H9 (cell line): ENCODE measurements at regions not wholly inside any gene's neighbourhood (a gene's known extent, or its start where the extent isn't known, plus 50 kb on each side); places are given as distances from the start of the nearest gene placed in this dataset.

ENCODE experiments used
- DNase-seq: peaks from one replicate; pipeline ENCODE4 v3.0.0-alpha.2; 2017
- H2AFZ ChIP-seq: one replicate; pipeline ENCODE4 v1.6.1; 2013; ENCODE audit warnings: mild to moderate bottlenecking, low read length, control low read depth, moderate library complexity
- H2AK5ac ChIP-seq: 2 replicates; pipeline ENCODE4 v1.6.1; 2013; ENCODE audit warnings: low read length, control low read depth, mixed read lengths; ENCODE audit not compliant: insufficient read length
- H2BK120ac ChIP-seq: one replicate; pipeline ENCODE4 v1.6.1; 2013; ENCODE audit warnings: low read depth, mild to moderate bottlenecking, low read length, control low read depth, inconsistent platforms; ENCODE audit not compliant: poor library complexity, severe bottlenecking
- H2BK12ac ChIP-seq: 2 replicates; pipeline ENCODE4 v1.6.1; 2013; ENCODE audit warnings: low read length, control low read depth, mixed read lengths, low read depth; ENCODE audit not compliant: insufficient read length
- H2BK15ac ChIP-seq: 2 replicates; pipeline ENCODE4 v1.6.1; 2013; ENCODE audit warnings: low read depth, low read length, control low read depth
- H2BK20ac ChIP-seq: one replicate; pipeline ENCODE4 v1.6.1; 2013; ENCODE audit warnings: low read depth, mild to moderate bottlenecking, low read length, control low read depth, inconsistent platforms; ENCODE audit not compliant: poor library complexity, severe bottlenecking
- H2BK5ac ChIP-seq: 2 replicates; pipeline ENCODE4 v1.6.1; 2013; ENCODE audit warnings: low read length, control low read depth, mixed read lengths; ENCODE audit not compliant: insufficient read length
- H3K14ac ChIP-seq: 2 replicates; pipeline ENCODE4 v1.6.1; 2013; ENCODE audit warnings: low read length, control low read depth; ENCODE audit not compliant: insufficient read depth
- H3K18ac ChIP-seq: 2 replicates; pipeline ENCODE4 v1.6.1; 2013; ENCODE audit warnings: low read depth, mild to moderate bottlenecking, mixed read lengths, low read length, control low read depth; ENCODE audit not compliant: insufficient read length
- H3K23ac ChIP-seq: 2 replicates; pipeline ENCODE4 v1.6.1; 2013; ENCODE audit warnings: low read length, control low read depth, mixed read lengths, low read depth; ENCODE audit not compliant: insufficient read length
- H3K23me2 ChIP-seq: 2 replicates; pipeline ENCODE4 v1.6.1; 2013; ENCODE audit warnings: low read depth, mild to moderate bottlenecking, mixed read lengths, low read length, control low read depth; ENCODE audit not compliant: insufficient read length, poor library complexity, severe bottlenecking
- H3K27ac ChIP-seq: 2 replicates; pipeline ENCODE4 v1.5.1; 2013; ENCODE audit warnings: low read length, control low read depth, mixed read lengths, low read depth; ENCODE audit not compliant: insufficient read length
- H3K27me3 ChIP-seq: 2 replicates; pipeline ENCODE4 v1.6.1; 2013; ENCODE audit warnings: low read length, control low read depth, inconsistent platforms; ENCODE audit not compliant: insufficient read depth
- H3K4ac ChIP-seq: 2 replicates; pipeline ENCODE4 v1.6.1; 2013; ENCODE audit warnings: low read depth, mild to moderate bottlenecking, control low read depth, inconsistent platforms, low read length, moderate library complexity
- H3K4me1 ChIP-seq: 2 replicates; pipeline ENCODE4 v1.6.1; 2013; ENCODE audit warnings: low read length, control low read depth, inconsistent platforms; ENCODE audit not compliant: insufficient read depth
- H3K4me2 ChIP-seq: 2 replicates; pipeline ENCODE4 v1.6.1; 2013; ENCODE audit warnings: low read length, control low read depth, mixed read lengths; ENCODE audit not compliant: insufficient read length, insufficient read depth
- H3K56ac ChIP-seq: 2 replicates; pipeline ENCODE4 v1.6.1; 2013; ENCODE audit warnings: low read depth, mild to moderate bottlenecking, mixed read lengths, low read length, control low read depth; ENCODE audit not compliant: insufficient read length
- H3K79me1 ChIP-seq: 2 replicates; pipeline ENCODE4 v1.6.1; 2013; ENCODE audit warnings: low read depth, mild to moderate bottlenecking, moderate library complexity, low read length, control low read depth, inconsistent platforms; ENCODE audit not compliant: insufficient read depth, poor library complexity, severe bottlenecking
- H3K79me2 ChIP-seq: 2 replicates; pipeline ENCODE4 v1.6.1; 2013; ENCODE audit warnings: low read length, control low read depth, inconsistent platforms; ENCODE audit not compliant: insufficient read depth
- H3K9ac ChIP-seq: 2 replicates; pipeline ENCODE4 v1.6.1; 2013; ENCODE audit warnings: low read length, control low read depth, mixed read lengths; ENCODE audit not compliant: insufficient read length; ENCODE audit errors: extremely low read depth
- H3K9me3 ChIP-seq: one replicate; pipeline ENCODE4 v1.6.1; 2013; ENCODE audit warnings: low read depth, low read length, inconsistent platforms; ENCODE audit not compliant: control insufficient read depth
- H3T11ph ChIP-seq: one replicate; pipeline ENCODE4 v1.6.1; 2013; ENCODE audit warnings: mild to moderate bottlenecking, low read length, control low read depth, inconsistent platforms
- H4K20me1 ChIP-seq: one replicate; pipeline ENCODE4 v1.6.1; 2013; ENCODE audit not compliant: control insufficient read depth, insufficient read length, insufficient read depth
- H4K5ac ChIP-seq: 2 replicates; pipeline ENCODE4 v1.6.1; 2013; ENCODE audit warnings: low read depth, mild to moderate bottlenecking, mixed read lengths, low read length, control low read depth; ENCODE audit not compliant: insufficient read length
- H4K8ac ChIP-seq: replicated peaks from 2 replicates; pipeline ENCODE4 v1.6.1; 2013; ENCODE audit warnings: low read length, control low read depth, mixed read lengths, low read depth; ENCODE audit not compliant: insufficient read length
- H4K91ac ChIP-seq: 2 replicates; pipeline ENCODE4 v1.6.1; 2013; ENCODE audit warnings: low read depth, mild to moderate bottlenecking, moderate library complexity, mixed read lengths, low read length, control low read depth; ENCODE audit not compliant: insufficient read length
- H3K27ac Mint-ChIP-seq, 3 experiments: 2 replicates in 2 of 3; 3 replicates in 1 of 3; pipeline ENCODE4 v1.8.0; 2020 to 2021; ENCODE audit warnings: mixed read lengths in 3 of 3, mild to moderate bottlenecking in 1 of 3, moderate library complexity in 1 of 3
- H3K27me3 Mint-ChIP-seq: 2 replicates; pipeline ENCODE4 v1.8.0; 2021; ENCODE audit warnings: low read depth, mild to moderate bottlenecking, moderate library complexity, mixed read lengths
- H3K36me3 Mint-ChIP-seq, 3 experiments: 2 replicates in 2 of 3; 3 replicates in 1 of 3; pipeline ENCODE4 v1.8.0; 2020 to 2021; ENCODE audit warnings: low read depth in 3 of 3, mixed read lengths in 3 of 3; ENCODE audit not compliant: insufficient read depth in 1 of 3
- H3K4me1 Mint-ChIP-seq, 2 experiments: 2 replicates each; pipeline ENCODE4 v1.8.0; 2020; ENCODE audit warnings: mixed read lengths in 2 of 2
- H3K4me3 Mint-ChIP-seq, 2 experiments: 2 replicates in 1 of 2; 3 replicates in 1 of 2; pipeline ENCODE4 v1.8.0; 2020 to 2021; ENCODE audit warnings: mild to moderate bottlenecking in 2 of 2, mixed read lengths in 2 of 2, moderate library complexity in 1 of 2
- H3K9me3 Mint-ChIP-seq, 2 experiments: 2 replicates in 1 of 2; 3 replicates in 1 of 2; pipeline ENCODE4 v1.8.0; 2020; ENCODE audit warnings: mild to moderate bottlenecking in 2 of 2, mixed read lengths in 2 of 2, moderate library complexity in 1 of 2
- WGBS: extraction: QIAGEN DNeasy Blood & Tissue Kit; methylation state at CpG from one replicate; pipeline ENCODE4 v1.1.7; 2013; ENCODE audit warnings: missing lambda C conversion rate, low lambda C conversion rate, mixed read lengths; ENCODE audit not compliant: insufficient read length; ENCODE audit errors: extremely low coverage; 5-methylcytosine and 5-hydroxymethylcytosine counted together
- TF ChIP-seq, protein P1 (sequence below): fragments of 200-600 bp; sonication (generic); conservative IDR thresholded peaks from 3 replicates; pipeline ENCODE4 v1.8.0; 2021; ENCODE audit warnings: antibody characterized with exemption, mild to moderate bottlenecking

DNA sequence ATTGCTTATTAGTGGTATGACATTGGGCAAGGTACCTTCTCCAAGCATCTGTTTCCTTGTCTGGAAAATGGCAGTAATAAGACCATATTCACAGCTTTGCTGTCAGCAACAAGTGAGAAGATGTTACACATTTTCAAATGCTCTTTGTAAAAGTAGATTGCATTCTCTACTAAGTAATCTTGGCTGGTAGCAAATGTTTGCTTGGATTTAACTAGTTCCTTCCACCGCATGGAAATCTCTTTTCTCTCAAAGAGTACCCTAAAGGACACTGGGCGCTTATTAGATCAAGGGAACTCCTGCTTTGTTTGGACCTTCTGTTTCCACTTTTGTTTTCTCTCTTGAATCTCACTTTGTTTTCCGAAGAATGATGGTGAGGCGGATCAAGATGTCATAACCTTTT, 185.2 kb upstream of the BMPER start:
- TF ChIP-seq, protein P1, sequence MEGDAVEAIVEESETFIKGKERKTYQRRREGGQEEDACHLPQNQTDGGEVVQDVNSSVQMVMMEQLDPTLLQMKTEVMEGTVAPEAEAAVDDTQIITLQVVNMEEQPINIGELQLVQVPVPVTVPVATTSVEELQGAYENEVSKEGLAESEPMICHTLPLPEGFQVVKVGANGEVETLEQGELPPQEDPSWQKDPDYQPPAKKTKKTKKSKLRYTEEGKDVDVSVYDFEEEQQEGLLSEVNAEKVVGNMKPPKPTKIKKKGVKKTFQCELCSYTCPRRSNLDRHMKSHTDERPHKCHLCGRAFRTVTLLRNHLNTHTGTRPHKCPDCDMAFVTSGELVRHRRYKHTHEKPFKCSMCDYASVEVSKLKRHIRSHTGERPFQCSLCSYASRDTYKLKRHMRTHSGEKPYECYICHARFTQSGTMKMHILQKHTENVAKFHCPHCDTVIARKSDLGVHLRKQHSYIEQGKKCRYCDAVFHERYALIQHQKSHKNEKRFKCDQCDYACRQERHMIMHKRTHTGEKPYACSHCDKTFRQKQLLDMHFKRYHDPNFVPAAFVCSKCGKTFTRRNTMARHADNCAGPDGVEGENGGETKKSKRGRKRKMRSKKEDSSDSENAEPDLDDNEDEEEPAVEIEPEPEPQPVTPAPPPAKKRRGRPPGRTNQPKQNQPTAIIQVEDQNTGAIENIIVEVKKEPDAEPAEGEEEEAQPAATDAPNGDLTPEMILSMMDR, result no peak
- no CpG with 5 or more reads among the region's 4 CpGs for WGBS

More for the DNA sequence above, 185.2 kb upstream of the BMPER start:
- no peaks in the 10 kb centered on the region for H3K79me2 ChIP-seq
- no peak overlapping the region for H3K56ac ChIP-seq
- no peaks in the 10 kb centered on the region for H3K23me2 ChIP-seq
- H3K4me1 ChIP-seq, result no peaks in the 10 kb centered on the region
- no peak overlapping the region for H4K91ac ChIP-seq
- H2BK120ac ChIP-seq, result no peak overlapping the region
- H3K4me2 ChIP-seq, result no peak overlapping the region
- H3K36me3 Mint-ChIP-seq, result no peaks in the 10 kb centered on the region
- H3K9me3 ChIP-seq, result no peaks in the 10 kb centered on the region
- H3K27ac ChIP-seq, result no peak overlapping the region
- H3K27me3 ChIP-seq, result no peaks in the 10 kb centered on the region
- H2AK5ac ChIP-seq, result no peak overlapping the region
- H4K5ac ChIP-seq, result no peak overlapping the region
- no peaks in the 10 kb centered on the region for H4K20me1 ChIP-seq
- no peak overlapping the region for H2BK12ac ChIP-seq
- H3K27me3 Mint-ChIP-seq, result peaks cover 6% of the 10 kb centered on the region
- no peak overlapping the region for H3K4me3 Mint-ChIP-seq
- no peak overlapping the region for H3K4ac ChIP-seq
- H2BK15ac ChIP-seq, result no peak overlapping the region
- no peak overlapping the region for H3K18ac ChIP-seq
- H3K27ac Mint-ChIP-seq, result no peak overlapping the region
- no peak for DNase-seq
- H3K79me1 ChIP-seq, result no peaks in the 10 kb centered on the region
- H3K23ac ChIP-seq, result no peak overlapping the region
- no peaks in the 10 kb centered on the region; a peak in 2 of 5 replicates for H3K9me3 Mint-ChIP-seq
- no peak overlapping the region for H2BK5ac ChIP-seq
- H4K8ac ChIP-seq, result no peak overlapping the region
- peaks cover 9 to 14% of the 10 kb centered on the region in 2 experiments for H3K4me1 Mint-ChIP-seq
- H3K14ac ChIP-seq, result no peak overlapping the region
- H3T11ph ChIP-seq, result no peak overlapping the region
- no peak overlapping the region for H3K9ac ChIP-seq
- H2AFZ ChIP-seq, result no peak overlapping the region
- H2BK20ac ChIP-seq, result no peak overlapping the region
